HCT116 (cell line): ENCODE measurements at regions not wholly inside any gene's neighbourhood (a gene's known extent, or its start where the extent isn't known, plus 50 kb on each side); places are given as distances from the start of the nearest gene placed in this dataset.

Experiments
- ATAC-seq: fragments of 200-7000 bp; cut with Tn5 transposase; 2 replicates; pipeline ENCODE4 v1.9.1; 2020; ENCODE audit warnings: mild to moderate bottlenecking, moderate library complexity
- BruUV-seq: library from RNA; stranded (reverse); fragments of 400-500 nt; replicated peaks from 2 replicates; lab custom pipeline; 2021; lab: Mats Ljungman, UMichigan
- CTCF ChIA-PET: fragments of 300-600 bp; sonication (Branson Sonifier 250); formaldehyde crosslinking; loops from one replicate; lab custom pipeline; 2021; ENCODE audit warnings: antibody characterized with exemption; lab: Charles Lee
- POLR2A ChIA-PET: fragments of 300-600, 350-600 bp; sonication (Branson Sonifier 250); formaldehyde crosslinking; loops from one replicate; lab custom pipeline; 2021; ENCODE audit warnings: antibody characterized with exemption; lab: Charles Lee
- RAD21 ChIA-PET, 2 experiments: fragments of 300-600 bp; sonication (Branson Sonifier 250); formaldehyde crosslinking; loops; one replicate each; lab custom pipeline; 2023; ENCODE audit warnings: low total read pairs in 2 of 2; ENCODE audit not compliant: uncharacterized antibody in 2 of 2, unreplicated experiment in 2 of 2, low non-redundant PET in 1 of 2; lab: Charles Lee
- DNase-seq: peaks from one replicate; pipeline ENCODE4 v3.0.0-alpha.2; 2010; ENCODE audit warnings: low read depth, low spot score
- H2AFZ ChIP-seq: fragments of 200-600 bp; shearing (Covaris generic), sonication (generic); 2 replicates; pipeline ENCODE4 v1.6.1; 2017; ENCODE audit warnings: low read depth, mixed run types, mixed read lengths, antibody characterized with exemption, low read length; ENCODE audit not compliant: poor library complexity, severe bottlenecking
- H3K27ac ChIP-seq: 2 replicates; pipeline ENCODE4 v1.5.1; 2012; ENCODE audit warnings: low read depth, low read length
- H3K27me3 ChIP-seq: fragments of 200-600 bp; sonication (generic); 2 replicates; pipeline ENCODE4 v1.6.1; 2016; ENCODE audit warnings: mixed run types, low read length, mixed read lengths; ENCODE audit not compliant: insufficient read depth
- H3K36me3 ChIP-seq, 2 experiments: fragments of 200-500 bp in 1 of 2; fragments of 200-600 bp in 1 of 2; sonication (Bioruptor generic) in 1 of 2; sonication (generic) in 1 of 2; 2 replicates each; pipeline versions ENCODE4 v1.5.1 to v1.6.1; 2014 to 2016; ENCODE audit warnings: low read length in 2 of 2, inconsistent platforms in 1 of 2, mixed read lengths in 1 of 2, mixed run types in 1 of 2; ENCODE audit not compliant: insufficient read depth in 2 of 2, control insufficient read depth in 1 of 2
- H3K4me1 ChIP-seq, 2 experiments: fragments of 200-600 bp in 1 of 2; sonication (generic) in 1 of 2; 2 replicates each; pipeline versions ENCODE4 v1.5.1 to v1.6.1; 2012 to 2017; ENCODE audit warnings: low read length in 2 of 2, inconsistent platforms in 1 of 2, mild to moderate bottlenecking in 1 of 2, mixed read lengths in 1 of 2, mixed run types in 1 of 2, moderate library complexity in 1 of 2; ENCODE audit not compliant: insufficient read depth in 2 of 2, control insufficient read depth in 1 of 2
- H3K4me2 ChIP-seq: fragments of 200-600 bp; sonication (generic); 2 replicates; pipeline ENCODE4 v1.6.1; 2017; ENCODE audit warnings: mixed run types, low read length, mixed read lengths
- H3K4me3 ChIP-seq, 2 experiments: fragments of 200-600 bp in 1 of 2; sonication (generic) in 1 of 2; replicated peaks in 1 of 2; 2 replicates each; pipeline ENCODE4 v1.5.1; 2011 to 2016; ENCODE audit warnings: low read length in 2 of 2, control low read depth in 1 of 2, low read depth in 1 of 2, mild to moderate bottlenecking in 1 of 2, mixed read lengths in 1 of 2, mixed run types in 1 of 2
- H3K79me2 ChIP-seq: fragments of 200-600 bp; sonication (generic); 2 replicates; pipeline ENCODE4 v1.6.1; 2017; ENCODE audit warnings: mild to moderate bottlenecking, mixed run types, low read length, moderate library complexity, mixed read lengths; ENCODE audit not compliant: insufficient read depth
- H3K9ac ChIP-seq: fragments of 200-600 bp; sonication (generic); 2 replicates; pipeline ENCODE4 v1.6.1; 2016; ENCODE audit warnings: low read length, mixed read lengths
- H3K9me2 ChIP-seq: fragments of 200-600 bp; sonication (generic), shearing (Covaris generic); 2 replicates; pipeline ENCODE4 v1.6.1; 2017; ENCODE audit warnings: mixed run types, mild to moderate bottlenecking, moderate library complexity; ENCODE audit not compliant: insufficient read depth
- H3K9me3 ChIP-seq, 2 experiments: fragments of 200-500 bp in 1 of 2; fragments of 200-600 bp in 1 of 2; sonication (Bioruptor generic) in 1 of 2; sonication (generic) in 1 of 2; 2 replicates each; pipeline ENCODE4 v1.6.1; 2014 to 2017; ENCODE audit warnings: low read length in 2 of 2, mixed read lengths in 2 of 2, inconsistent platforms in 1 of 2, low read depth in 1 of 2, mild to moderate bottlenecking in 1 of 2, mixed run types in 1 of 2, moderate library complexity in 1 of 2; ENCODE audit not compliant: control insufficient read depth in 1 of 2, insufficient read depth in 1 of 2
- H4K20me1 ChIP-seq: fragments of 200-600 bp; sonication (generic), shearing (Covaris generic); 2 replicates; pipeline ENCODE4 v1.6.1; 2017; ENCODE audit warnings: mixed run types, mild to moderate bottlenecking, moderate library complexity; ENCODE audit not compliant: insufficient read depth
- ATF3 ChIP-seq: IDR thresholded peaks from 2 replicates; pipeline ENCODE4 v1.6.1; 2012
- CEBPB ChIP-seq: IDR thresholded peaks from 2 replicates; pipeline ENCODE4 v1.6.1; 2012; ENCODE audit warnings: low read depth
- EGR1 ChIP-seq: IDR thresholded peaks from 2 replicates; pipeline ENCODE4 v1.6.1; 2012; ENCODE audit warnings: low read depth
- JUND ChIP-seq: IDR thresholded peaks from 2 replicates; pipeline ENCODE4 v1.6.1; 2012
- SIN3A ChIP-seq: IDR thresholded peaks from 2 replicates; pipeline ENCODE4 v1.6.1; 2012; ENCODE audit warnings: low read depth
- SP1 ChIP-seq: IDR thresholded peaks from 2 replicates; pipeline ENCODE4 v1.6.1; 2012; ENCODE audit warnings: low read depth
- YY1 ChIP-seq: IDR thresholded peaks from 2 replicates; pipeline ENCODE4 v1.6.1; 2011; ENCODE audit warnings: low read length, low read depth, moderate library complexity, mild to moderate bottlenecking; ENCODE audit not compliant: insufficient replicate concordance; ENCODE audit errors: extremely low read depth
- intact Hi-C: fragments of 100-400 bp; cut with micrococcal nuclease; formaldehyde crosslinking; loops from 2 replicates; pipeline ENCODE4 v1.10.0; 2022
- TF ChIP-seq, protein P1 (sequence below), 3 experiments: fragments of 200-600 bp in 1 of 3; sonication (generic) in 1 of 3; IDR thresholded peaks in 2 of 3; conservative IDR thresholded peaks in 1 of 3; 2 replicates each; pipeline ENCODE4 v1.5.1; 2012 to 2017; ENCODE audit warnings: low read depth in 2 of 3, low read length in 2 of 3, antibody characterized with exemption in 1 of 3, borderline replicate concordance in 1 of 3, control low read depth in 1 of 3, mild to moderate bottlenecking in 1 of 3, mixed read lengths in 1 of 3, mixed run types in 1 of 3, moderate library complexity in 1 of 3; ENCODE audit not compliant: insufficient read depth in 1 of 3

DNA sequence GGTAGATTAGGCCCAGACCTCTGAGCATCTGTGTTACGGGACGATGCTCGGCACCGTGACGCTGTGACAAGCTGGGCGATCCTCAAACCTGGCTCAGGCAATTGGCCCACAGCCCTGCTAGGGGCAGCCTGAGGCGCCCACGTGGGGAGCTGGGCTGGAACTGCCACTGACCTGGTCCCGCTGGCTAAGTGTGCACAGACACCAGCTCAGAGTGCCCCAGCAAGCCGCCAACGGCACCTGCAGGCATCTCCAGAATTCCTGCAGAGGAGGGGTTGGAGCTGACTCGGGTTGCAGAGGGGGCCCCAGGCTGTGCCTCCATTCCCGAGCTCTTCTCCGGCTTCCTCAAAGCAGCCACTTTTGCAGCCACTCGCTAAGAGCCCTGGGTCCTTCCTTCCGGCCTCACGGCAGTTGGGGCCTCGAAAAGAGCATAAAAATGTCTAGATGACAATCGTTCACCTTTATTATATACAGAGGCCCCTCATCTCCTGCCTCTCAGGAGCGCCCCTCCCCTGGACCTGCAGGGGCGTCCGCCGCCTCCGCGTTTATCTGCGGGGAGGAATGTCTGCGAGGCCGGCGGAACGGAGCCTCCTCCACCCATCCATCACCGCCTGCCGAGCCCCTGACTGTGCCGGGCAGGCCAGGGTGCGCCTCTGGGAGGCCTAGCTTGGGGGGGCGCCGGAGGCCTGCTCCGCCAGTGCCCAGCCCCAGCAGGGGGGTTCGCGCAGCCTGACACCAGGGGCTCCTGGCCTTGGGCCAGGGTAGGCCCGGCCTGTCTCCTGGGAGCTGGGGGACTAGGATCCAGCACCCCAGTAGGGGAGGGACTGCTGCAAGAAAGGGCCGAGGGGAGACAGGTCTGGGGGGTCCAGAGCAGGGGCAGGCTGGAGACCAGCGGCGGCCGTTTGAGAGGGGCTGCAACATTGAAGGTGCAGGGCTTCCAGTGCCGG is 144.9 kb downstream of the BARX1 start (continued):
- TF ChIP-seq, protein P1, sequence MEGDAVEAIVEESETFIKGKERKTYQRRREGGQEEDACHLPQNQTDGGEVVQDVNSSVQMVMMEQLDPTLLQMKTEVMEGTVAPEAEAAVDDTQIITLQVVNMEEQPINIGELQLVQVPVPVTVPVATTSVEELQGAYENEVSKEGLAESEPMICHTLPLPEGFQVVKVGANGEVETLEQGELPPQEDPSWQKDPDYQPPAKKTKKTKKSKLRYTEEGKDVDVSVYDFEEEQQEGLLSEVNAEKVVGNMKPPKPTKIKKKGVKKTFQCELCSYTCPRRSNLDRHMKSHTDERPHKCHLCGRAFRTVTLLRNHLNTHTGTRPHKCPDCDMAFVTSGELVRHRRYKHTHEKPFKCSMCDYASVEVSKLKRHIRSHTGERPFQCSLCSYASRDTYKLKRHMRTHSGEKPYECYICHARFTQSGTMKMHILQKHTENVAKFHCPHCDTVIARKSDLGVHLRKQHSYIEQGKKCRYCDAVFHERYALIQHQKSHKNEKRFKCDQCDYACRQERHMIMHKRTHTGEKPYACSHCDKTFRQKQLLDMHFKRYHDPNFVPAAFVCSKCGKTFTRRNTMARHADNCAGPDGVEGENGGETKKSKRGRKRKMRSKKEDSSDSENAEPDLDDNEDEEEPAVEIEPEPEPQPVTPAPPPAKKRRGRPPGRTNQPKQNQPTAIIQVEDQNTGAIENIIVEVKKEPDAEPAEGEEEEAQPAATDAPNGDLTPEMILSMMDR (IDR thresholded peaks at IDR 0.05 in 2 of 3, conservative IDR thresholded peaks at IDR 0.05 in 1 of 3; ENCODE audit: borderline replicate concordance in 1 of 3, insufficient read depth in 1 of 3, low read depth in 2 of 3, low read length in 2 of 3) = no peak
- TF ChIP-seq JUND = no peak
- no peak for TF ChIP-seq EGR1
- no peak for TF ChIP-seq ATF3
- no peak for TF ChIP-seq SIN3A
- TF ChIP-seq CEBPB = no peak

DNA sequence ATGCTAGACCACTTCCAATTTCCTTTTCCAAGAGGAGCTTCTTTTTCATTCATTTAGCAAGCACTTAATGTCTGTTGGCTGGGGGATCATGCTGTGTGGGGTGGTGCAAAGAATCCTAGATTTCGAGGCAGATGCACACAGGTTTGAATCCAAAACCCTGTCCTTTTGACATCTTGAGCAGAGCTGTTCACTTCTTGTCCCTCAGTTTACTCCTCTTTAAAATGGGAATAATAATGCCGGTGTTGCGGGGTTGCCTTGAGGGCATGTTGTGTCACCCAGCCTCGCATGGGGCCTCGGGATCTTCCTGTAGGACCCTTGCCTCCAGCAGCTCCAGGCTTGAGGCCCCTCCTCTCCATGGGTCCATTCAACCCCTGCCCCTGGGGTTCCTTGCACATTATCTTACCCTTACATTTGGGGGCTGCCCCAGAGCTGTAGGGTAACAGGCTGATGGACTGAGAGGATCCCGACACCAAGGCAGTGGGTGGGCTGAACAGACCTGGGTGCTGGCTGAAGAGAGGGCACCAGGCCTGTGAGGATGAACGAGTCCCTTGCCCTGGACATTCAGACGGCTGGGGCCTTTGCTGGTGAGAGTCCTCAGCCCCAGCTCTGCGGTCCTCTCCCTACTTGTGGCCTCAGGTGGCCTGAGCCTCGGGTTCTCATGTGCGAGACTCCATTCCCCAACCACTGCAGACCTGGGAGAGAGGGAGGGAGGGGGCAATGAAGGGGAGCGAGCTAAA is 145.8 kb downstream of the BARX1 start:
- H3K4me2 ChIP-seq = no peak overlapping the region
- BruUV-seq = no TSS peak
- RAD21 ChIA-PET = no interaction called here
- no peaks in the 10 kb centered on the region for H3K27me3 ChIP-seq
- no peaks in the 10 kb centered on the region for H3K9me2 ChIP-seq
- H3K4me3 ChIP-seq = no peak overlapping the region
- no peak overlapping the region for H2AFZ ChIP-seq
- H3K27ac ChIP-seq = no peak overlapping the region
- H3K36me3 ChIP-seq = no peaks in the 10 kb centered on the region
- H3K4me1 ChIP-seq = peaks cover 6 to 8% of the 10 kb centered on the region in 2 experiments
- intact Hi-C loops = no loop called here
- ATAC-seq (no peak), DNase-seq (no peak)
- POLR2A ChIA-PET = no interaction called here
- H4K20me1 ChIP-seq = no peaks in the 10 kb centered on the region
- no peaks in the 10 kb centered on the region for H3K79me2 ChIP-seq
- H3K9me3 ChIP-seq = no peaks in the 10 kb centered on the region
- CTCF ChIA-PET = interaction anchor here (1.0 kb wide), 1 partner anchor 18 kb away, joined by 3 read pairs; no protein-coding TSS in a partner anchor
- no peak overlapping the region for H3K9ac ChIP-seq
- TF ChIP-seq SP1 (no peak), YY1 (no peak)
